ENCODE measurements at regions not wholly inside any gene's neighbourhood (a gene's known extent, or its start where the extent isn't known, plus 50 kb on each side); places are given as distances from the start of the nearest gene placed in this dataset.

DNA sequence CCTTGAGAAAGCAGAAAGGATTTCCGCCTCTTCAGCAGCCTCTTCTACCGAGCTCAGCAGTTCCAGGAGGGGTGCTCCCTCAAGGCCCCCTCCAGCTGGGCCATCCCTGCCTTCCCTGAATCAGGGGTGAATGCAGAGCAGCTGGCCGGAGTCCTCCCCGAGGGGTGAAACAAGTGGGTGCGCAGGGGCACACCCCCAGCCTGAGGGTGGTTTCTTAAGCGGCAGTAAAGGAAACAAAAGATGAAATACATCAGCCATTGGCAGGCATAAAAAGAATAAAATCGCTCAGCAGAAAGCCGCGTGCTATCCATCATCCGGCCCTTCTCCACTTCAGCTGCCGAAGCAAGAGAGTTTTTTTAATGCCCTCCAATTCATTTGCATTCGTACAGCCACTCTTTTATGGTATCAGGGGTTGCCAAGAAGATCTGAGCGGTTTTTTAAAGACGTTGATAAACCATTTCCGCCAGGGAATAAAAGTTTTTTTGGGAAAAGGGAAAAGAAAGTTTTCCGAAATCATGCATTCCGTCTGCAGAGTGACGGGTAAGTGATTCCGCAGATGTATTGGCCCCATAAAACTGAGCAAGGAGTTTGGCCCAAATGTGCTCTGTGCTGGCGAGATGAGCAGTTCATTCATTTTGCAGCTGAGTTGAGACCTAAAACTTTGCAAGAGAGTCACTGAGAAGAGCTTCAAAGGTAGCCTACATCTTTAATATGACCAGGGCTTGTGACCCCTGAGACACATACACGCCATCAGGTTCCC is 73.7 kb upstream of the ZC3H12A start:
- ChIA-PET POLR2A (no interaction called here), CTCF (no interaction called here)
- TF ChIP-seq, protein P1, sequence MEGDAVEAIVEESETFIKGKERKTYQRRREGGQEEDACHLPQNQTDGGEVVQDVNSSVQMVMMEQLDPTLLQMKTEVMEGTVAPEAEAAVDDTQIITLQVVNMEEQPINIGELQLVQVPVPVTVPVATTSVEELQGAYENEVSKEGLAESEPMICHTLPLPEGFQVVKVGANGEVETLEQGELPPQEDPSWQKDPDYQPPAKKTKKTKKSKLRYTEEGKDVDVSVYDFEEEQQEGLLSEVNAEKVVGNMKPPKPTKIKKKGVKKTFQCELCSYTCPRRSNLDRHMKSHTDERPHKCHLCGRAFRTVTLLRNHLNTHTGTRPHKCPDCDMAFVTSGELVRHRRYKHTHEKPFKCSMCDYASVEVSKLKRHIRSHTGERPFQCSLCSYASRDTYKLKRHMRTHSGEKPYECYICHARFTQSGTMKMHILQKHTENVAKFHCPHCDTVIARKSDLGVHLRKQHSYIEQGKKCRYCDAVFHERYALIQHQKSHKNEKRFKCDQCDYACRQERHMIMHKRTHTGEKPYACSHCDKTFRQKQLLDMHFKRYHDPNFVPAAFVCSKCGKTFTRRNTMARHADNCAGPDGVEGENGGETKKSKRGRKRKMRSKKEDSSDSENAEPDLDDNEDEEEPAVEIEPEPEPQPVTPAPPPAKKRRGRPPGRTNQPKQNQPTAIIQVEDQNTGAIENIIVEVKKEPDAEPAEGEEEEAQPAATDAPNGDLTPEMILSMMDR (IDR thresholded peaks at IDR 0.05; ENCODE audit: control extremely low read depth, extremely low read depth, low read depth, missing control alignments), result no peak
- no peak for DNase-seq (ENCODE audit: extremely low spot score)

DNA sequence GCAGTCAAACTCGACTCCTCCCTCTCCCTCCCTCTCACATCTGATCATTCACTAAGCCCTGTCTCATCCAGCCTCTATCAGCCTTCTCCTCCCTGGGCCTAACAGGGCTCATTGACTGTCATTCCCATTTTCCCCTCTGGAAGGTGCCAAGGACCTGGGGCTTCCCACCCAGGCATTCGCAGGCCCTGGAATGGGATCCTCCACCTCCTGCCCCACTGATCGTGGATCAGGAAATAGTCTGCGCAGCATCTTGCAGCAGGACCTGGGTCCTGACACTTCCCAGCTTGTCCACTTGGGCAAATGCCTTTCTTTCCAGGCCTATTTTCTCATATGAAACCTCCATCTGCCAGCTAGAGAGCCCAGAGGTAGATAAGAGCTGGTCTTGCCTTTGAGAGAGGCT is 71.2 kb upstream of the ZC3H12A start:
- CTCF ChIA-PET, result interaction anchor here (1.6 kb wide), 1 partner anchor 21 kb away, joined by 5 read pairs; no protein-coding TSS in a partner anchor
- POLR2A ChIA-PET, result no interaction called here
- DNase-seq (ENCODE audit: extremely low spot score), result no peak
- TF ChIP-seq, protein P1 (IDR thresholded peaks at IDR 0.05; ENCODE audit: control extremely low read depth, extremely low read depth, low read depth, missing control alignments), result no peak

DNA sequence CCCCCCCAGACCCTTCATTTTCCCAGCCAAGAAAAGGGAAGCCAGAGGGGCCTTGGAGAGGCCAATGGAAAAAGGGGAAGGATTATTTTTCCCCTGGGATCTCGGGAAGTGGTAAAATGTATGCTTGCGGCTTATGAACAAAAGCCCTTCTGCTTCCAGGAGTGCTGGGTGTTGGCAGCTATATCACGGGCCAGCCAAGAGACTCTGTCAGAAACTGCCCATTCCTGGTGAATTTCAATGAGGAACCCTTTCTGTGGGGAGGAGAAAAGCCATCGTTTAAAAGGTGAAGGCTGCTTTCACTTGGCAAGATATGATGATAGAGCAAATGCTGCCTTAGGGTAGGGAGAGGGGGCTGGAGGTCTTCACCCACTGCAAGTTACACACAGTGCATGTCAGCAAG is 69.7 kb upstream of the ZC3H12A start:
- TF ChIP-seq, protein P1 (IDR thresholded peaks at IDR 0.05; ENCODE audit: control extremely low read depth, extremely low read depth, low read depth, missing control alignments), result no peak
- no peak for DNase-seq (ENCODE audit: extremely low spot score)
- ChIA-PET CTCF (interaction anchor here (1.2 kb wide), 1 partner anchor 30 kb away, joined by 3 read pairs; no protein-coding TSS in a partner anchor), POLR2A (no interaction called here)

DNA sequence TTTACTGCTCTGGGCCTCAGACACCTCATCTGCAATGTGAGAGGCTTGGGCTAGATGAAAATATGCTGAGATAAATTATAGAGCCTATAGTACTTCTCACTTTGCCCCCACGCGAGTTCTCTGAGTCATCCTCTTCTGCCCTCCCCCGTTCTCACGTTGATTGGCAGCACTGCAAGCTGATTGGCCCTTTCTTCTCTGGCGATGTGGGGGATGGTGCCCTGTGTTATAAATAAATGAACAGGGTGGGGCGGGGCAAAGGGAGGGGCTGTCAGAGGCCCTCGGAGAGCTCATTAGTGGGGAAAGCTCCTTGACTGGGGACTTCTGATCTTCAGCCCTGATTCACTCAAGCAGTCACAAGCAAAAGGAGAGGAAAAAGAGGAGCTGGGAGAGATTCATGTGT is 64.3 kb upstream of the ZC3H12A start:
- CTCF ChIA-PET, result interaction anchor here (0.8 to 2.4 kb wide), 2 partner anchors 25 to 834 kb away, joined by 3 to 6 read pairs; no protein-coding TSS in a partner anchor

DNA sequence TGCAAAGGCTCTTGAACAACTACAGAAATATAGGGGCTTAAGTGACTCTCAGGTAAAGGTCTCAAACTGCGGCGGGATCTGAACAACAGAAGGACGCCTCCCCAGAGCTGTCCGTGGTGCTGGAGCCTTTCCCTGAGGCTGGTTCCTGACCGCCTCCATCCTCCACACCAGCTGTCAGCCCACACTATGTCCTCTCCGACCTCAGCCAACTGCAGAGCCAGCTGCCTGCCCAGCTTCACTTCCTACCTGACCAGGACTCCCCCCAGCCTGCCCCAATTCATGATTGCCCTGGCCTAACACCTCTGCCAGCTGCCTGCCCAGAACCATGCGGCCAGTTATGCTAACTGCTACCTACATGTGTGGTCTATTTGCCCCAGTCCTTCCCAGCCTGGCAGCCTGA is 63.6 kb upstream of the ZC3H12A start:
- ChIA-PET CTCF (interaction anchor here (2.4 kb wide), 1 partner anchor 24 kb away, joined by 6 read pairs; no protein-coding TSS in a partner anchor), POLR2A (no interaction called here)
- DNase-seq (ENCODE audit: extremely low spot score), result no peak
- TF ChIP-seq, protein P1 (IDR thresholded peaks at IDR 0.05; ENCODE audit: control extremely low read depth, extremely low read depth, low read depth, missing control alignments), result no peak

More for the DNA sequence above, 64.3 kb upstream of the ZC3H12A start:
- no peak for DNase-seq (ENCODE audit: extremely low spot score)
- TF ChIP-seq, protein P1 (IDR thresholded peaks at IDR 0.05; ENCODE audit: control extremely low read depth, extremely low read depth, low read depth, missing control alignments), result no peak
- POLR2A ChIA-PET, result no interaction called here

DNA sequence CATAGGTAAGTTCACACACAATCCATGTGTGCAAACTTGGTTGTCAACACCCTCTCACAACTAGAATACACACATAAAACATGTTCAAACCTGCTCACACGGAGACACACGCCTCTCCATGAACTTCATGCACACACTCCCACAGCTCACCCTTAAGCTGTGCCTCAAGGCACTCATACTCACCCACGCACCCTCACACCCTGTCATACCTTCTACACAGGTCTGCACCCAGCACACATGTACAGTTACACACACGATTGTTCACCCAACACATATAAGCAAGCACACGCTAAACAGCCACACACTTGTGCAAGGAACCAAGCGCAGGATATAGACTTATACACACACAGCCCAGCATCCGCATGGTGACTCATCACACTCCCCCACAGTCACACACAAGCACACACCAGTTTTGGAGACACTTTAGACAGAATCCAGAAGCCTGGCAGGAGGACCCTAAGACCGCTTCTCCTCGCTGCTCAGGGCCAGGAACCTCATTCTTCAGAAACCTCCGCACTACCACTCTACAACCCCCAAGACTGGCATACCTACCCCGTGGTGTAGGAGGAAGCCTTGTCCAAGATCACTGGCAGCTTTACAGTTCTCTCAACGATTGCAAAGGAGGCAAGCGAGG is 58.7 kb upstream of the ZC3H12A start:
- CTCF ChIA-PET, result interaction anchor here (1.4 to 3.6 kb wide), 2 partner anchors 14 to 19 kb away, joined by 3 to 13 read pairs; no protein-coding TSS in a partner anchor
- POLR2A ChIA-PET, result no interaction called here
- DNase-seq (ENCODE audit: extremely low spot score), result no peak
- TF ChIP-seq, protein P1 (IDR thresholded peaks at IDR 0.05; ENCODE audit: control extremely low read depth, extremely low read depth, low read depth, missing control alignments), result no peak
